Renal cortical epithelial cell (primary cell): ENCODE measurements at regions not wholly inside any gene's neighbourhood (a gene's known extent, or its start where the extent isn't known, plus 50 kb on each side); places are given as distances from the start of the nearest gene placed in this dataset.
"Not testable (repeated sequence)": the region's sequence is repeated elsewhere in the genome, so short reads cannot be mapped to it uniquely, and the experiment has no call there.

Experiments used
- DNase-seq: peaks from one replicate; pipeline ENCODE4 v3.0.0-alpha.2; 2011; ENCODE audit warnings: low read depth

- not testable (repeated sequence) for DNase-seq
Observed at GRCh38 chr1:145482214-145482860, 56.9 kb upstream of the NBPF20 start.

- not testable (repeated sequence) for DNase-seq
Observed at GRCh38 chr1:145475962-145476361, 50.6 kb upstream of the NBPF20 start.

GRCh38 chr1:145475369-145475915 lies 50.0 kb upstream of the NBPF20 start:
- peak; percentile 19 for DNase-seq
